Type B pancreatic cell (in vitro differentiated cells): ENCODE measurements at regions not wholly inside any gene's neighbourhood (a gene's known extent, or its start where the extent isn't known, plus 50 kb on each side); places are given as distances from the start of the nearest gene placed in this dataset.

Experiments
- DNase-seq: peaks from one replicate; pipeline ENCODE4 v3.0.0; 2021; ENCODE audit warnings: mixed read lengths; ENCODE audit not compliant: unreplicated experiment; ENCODE audit errors: extremely low spot score
- H3K27ac Mint-ChIP-seq: 2 replicates; pipeline ENCODE4 v1.8.0; 2021; ENCODE audit warnings: mild to moderate bottlenecking, mixed read lengths
- H3K27me3 Mint-ChIP-seq: 2 replicates; pipeline ENCODE4 v1.8.0; 2021; ENCODE audit warnings: mixed read lengths
- H3K36me3 Mint-ChIP-seq: 2 replicates; pipeline ENCODE4 v1.8.0; 2021; ENCODE audit warnings: mixed read lengths
- H3K4me1 Mint-ChIP-seq: one replicate; pipeline ENCODE4 v1.8.0; 2021; ENCODE audit warnings: mixed read lengths; ENCODE audit not compliant: unreplicated experiment
- H3K4me3 Mint-ChIP-seq: 2 replicates; pipeline ENCODE4 v1.8.0; 2021; ENCODE audit warnings: mild to moderate bottlenecking, mixed read lengths
- H3K9me3 Mint-ChIP-seq: 2 replicates; pipeline ENCODE4 v1.8.0; 2021; ENCODE audit warnings: mixed read lengths
- CTCF ChIP-seq: fragments of 200-600 bp; sonication (generic); conservative IDR thresholded peaks from 2 replicates; pipeline ENCODE4 v1.5.0; 2021; ENCODE audit warnings: antibody characterized with exemption, mild to moderate bottlenecking

DNA sequence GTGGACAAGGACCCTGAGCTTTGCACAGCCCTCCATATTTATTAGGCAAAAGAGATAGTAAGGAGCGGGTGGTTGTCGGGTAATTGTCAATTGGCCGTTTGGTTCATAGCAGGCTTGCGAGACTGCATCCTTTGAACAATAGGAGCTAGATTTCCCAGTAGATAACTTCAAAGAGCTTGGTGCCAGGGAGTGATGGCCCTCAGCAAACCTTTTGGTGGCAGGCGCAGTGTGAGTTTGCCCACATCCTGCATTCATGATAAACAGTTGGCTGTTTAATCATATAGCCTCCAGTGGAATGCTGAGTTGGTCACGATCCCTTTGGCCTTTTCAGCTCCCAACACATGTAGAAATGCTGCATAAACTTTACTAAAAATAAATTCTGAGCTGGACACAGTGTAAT lies 156.9 kb downstream of the AKR1D1 start:
- no peaks in the 10 kb centered on the region for H3K27me3 Mint-ChIP-seq

DNA sequence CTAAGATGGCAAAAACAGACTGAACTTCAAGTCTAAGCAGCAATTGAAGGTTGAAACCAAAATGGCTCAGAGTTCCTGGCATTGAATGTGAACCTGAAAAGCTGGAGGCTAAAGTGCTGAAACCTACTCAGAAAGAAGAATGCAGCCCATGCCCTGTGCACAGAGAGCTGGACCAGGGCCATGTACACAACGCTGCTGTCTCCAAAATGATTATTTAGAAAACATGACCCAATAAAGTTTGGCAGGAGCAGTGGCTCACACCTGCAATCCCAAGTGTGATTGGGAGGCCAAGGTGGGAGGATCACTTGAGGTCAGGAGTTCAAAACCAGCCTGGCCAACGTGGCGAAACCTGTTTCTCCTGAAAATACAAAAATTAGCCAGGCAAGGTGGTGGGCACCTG lies 158.9 kb downstream of the AKR1D1 start:
- no peaks in the 10 kb centered on the region for H3K27me3 Mint-ChIP-seq
- no peak overlapping the region for H3K4me3 Mint-ChIP-seq
- peaks cover 5% of the 10 kb centered on the region for H3K9me3 Mint-ChIP-seq
- TF ChIP-seq CTCF, result no peak
- no peak overlapping the region for H3K27ac Mint-ChIP-seq
- H3K4me1 Mint-ChIP-seq, result no peaks in the 10 kb centered on the region
- H3K36me3 Mint-ChIP-seq, result peaks cover 5% of the 10 kb centered on the region
- no peak for DNase-seq

More for the DNA sequence above, 156.9 kb downstream of the AKR1D1 start:
- DNase-seq, result no peak
- Mint-ChIP-seq H3K9me3 (no peaks in the 10 kb centered on the region), H3K4me1 (peaks cover 5% of the 10 kb centered on the region), H3K27ac (no peak overlapping the region), H3K4me3 (no peak overlapping the region), H3K36me3 (no peaks in the 10 kb centered on the region)
- TF ChIP-seq CTCF, result no peak

DNA sequence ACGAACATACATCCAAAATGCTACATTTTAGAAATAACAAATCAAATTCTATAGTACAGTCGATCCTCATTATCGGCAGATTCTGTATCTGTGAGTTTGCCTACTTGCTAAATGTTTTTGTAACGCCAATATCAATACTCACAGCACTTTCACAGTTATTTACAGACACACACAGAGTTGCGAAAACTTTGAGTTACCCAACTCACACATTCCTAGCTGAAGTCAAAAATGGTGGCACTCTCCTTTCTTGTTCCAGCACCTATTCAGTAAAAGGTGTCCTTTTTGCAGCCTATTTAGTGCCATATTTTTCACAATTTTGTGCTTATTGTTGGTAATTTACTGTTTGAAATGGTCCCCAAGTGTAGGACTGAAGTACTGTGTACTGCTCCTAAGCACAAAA lies 161.7 kb downstream of the AKR1D1 start:
- DNase-seq, result no peak
- no peak for TF ChIP-seq CTCF
- H3K9me3 Mint-ChIP-seq, result peaks cover 5% of the 10 kb centered on the region

DNA sequence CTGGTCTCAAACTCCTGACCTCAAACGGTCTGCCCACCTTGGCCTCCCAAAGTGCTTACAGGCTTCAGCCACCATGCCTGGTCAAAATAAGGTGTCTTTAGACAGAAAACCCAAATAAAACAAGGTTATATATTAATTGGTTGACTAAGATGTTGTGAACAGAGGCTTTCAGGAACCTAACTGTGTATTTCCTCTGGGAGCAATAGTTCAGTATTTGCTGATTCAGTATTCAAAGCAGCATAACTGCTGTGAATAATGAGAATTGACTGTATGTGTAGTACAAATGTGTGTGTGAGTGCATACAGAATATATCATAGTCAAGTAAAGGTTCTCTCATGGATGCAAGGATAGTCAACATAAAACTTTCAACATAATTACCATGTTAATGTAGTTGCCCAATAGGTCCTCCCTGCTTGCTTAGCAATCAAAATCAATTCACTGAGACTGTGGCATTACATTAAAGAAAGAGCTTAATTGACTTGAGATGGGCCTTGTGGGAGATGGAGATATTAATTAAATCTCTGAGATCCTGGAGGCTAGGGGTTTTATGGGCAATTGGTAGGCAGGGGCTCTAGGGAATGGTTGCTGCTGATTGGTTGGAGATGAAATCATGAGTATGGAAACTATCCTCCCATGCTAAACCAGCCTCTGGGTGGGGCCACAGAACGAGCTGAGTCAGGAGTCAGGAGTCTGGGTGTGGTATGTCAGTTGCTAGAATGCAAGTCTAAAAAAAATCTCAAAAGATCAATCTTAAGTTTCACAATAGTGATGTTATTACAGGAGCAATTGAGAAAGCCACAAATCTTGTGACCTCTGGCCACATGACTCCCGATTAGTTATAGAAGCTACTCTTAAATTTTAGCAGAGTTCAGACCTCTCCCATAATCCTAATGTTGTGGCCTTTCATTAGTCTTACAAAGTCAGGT lies 162.7 kb downstream of the AKR1D1 start:
- no peak for TF ChIP-seq CTCF
- no peak for DNase-seq
- H3K27me3 Mint-ChIP-seq, result no peaks in the 10 kb centered on the region
- peaks cover 9% of the 10 kb centered on the region for H3K4me1 Mint-ChIP-seq
- peak overlapping the region; percentile 99 for H3K27ac Mint-ChIP-seq
- H3K9me3 Mint-ChIP-seq, result peaks cover 10% of the 10 kb centered on the region
- H3K36me3 Mint-ChIP-seq, result peaks cover 9% of the 10 kb centered on the region
- H3K4me3 Mint-ChIP-seq, result peak overlapping the region; percentile 44

More for the DNA sequence above, 161.7 kb downstream of the AKR1D1 start:
- no peaks in the 10 kb centered on the region for H3K4me1 Mint-ChIP-seq
- H3K27me3 Mint-ChIP-seq, result no peaks in the 10 kb centered on the region
- H3K4me3 Mint-ChIP-seq, result no peak overlapping the region
- H3K27ac Mint-ChIP-seq, result no peak overlapping the region
- peaks cover 5% of the 10 kb centered on the region for H3K36me3 Mint-ChIP-seq

DNA sequence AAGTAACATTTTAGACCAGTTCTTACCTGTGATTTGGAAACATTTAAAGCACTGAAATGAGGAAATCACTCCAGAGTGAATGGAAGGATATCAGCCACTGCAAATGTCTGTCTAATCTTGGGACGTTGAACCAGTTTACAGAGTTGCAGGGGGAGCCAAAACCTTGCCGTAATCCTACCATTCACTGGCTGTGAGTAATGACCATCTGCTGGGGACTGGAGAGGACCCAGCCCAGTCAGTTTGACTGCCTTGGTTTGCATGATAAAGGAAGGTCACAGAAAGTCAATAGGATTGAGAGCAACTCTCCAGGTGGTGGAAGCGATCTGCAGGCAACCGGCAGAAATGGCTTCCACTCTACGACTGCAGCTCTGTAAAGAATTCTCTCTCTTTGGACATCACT lies 167.2 kb downstream of the AKR1D1 start:
- no peaks in the 10 kb centered on the region for H3K27me3 Mint-ChIP-seq
- peaks cover 20% of the 10 kb centered on the region for H3K9me3 Mint-ChIP-seq
- DNase-seq, result no peak
- peaks cover 41% of the 10 kb centered on the region for H3K4me1 Mint-ChIP-seq
- TF ChIP-seq CTCF, result no peak
- H3K36me3 Mint-ChIP-seq, result peaks cover 15% of the 10 kb centered on the region
- H3K4me3 Mint-ChIP-seq, result peak overlapping the region; percentile 76
- H3K27ac Mint-ChIP-seq, result peak overlapping the region; percentile 89
